HCT116 (cell line): ENCODE measurements at regions not wholly inside any gene's neighbourhood (a gene's known extent, or its start where the extent isn't known, plus 50 kb on each side); places are given as distances from the start of the nearest gene placed in this dataset.

Experiments
- ATAC-seq: fragments of 200-7000 bp; cut with Tn5 transposase; 2 replicates; pipeline ENCODE4 v1.9.1; 2020; ENCODE audit warnings: mild to moderate bottlenecking, moderate library complexity
- BruUV-seq: library from RNA; stranded (reverse); fragments of 400-500 nt; replicated peaks from 2 replicates; lab custom pipeline; 2021; lab: Mats Ljungman, UMichigan
- CTCF ChIA-PET: fragments of 300-600 bp; sonication (Branson Sonifier 250); formaldehyde crosslinking; loops from one replicate; lab custom pipeline; 2021; ENCODE audit warnings: antibody characterized with exemption; lab: Charles Lee
- POLR2A ChIA-PET: fragments of 300-600, 350-600 bp; sonication (Branson Sonifier 250); formaldehyde crosslinking; loops from one replicate; lab custom pipeline; 2021; ENCODE audit warnings: antibody characterized with exemption; lab: Charles Lee
- RAD21 ChIA-PET, 2 experiments: fragments of 300-600 bp; sonication (Branson Sonifier 250); formaldehyde crosslinking; loops; one replicate each; lab custom pipeline; 2023; ENCODE audit warnings: low total read pairs in 2 of 2; ENCODE audit not compliant: uncharacterized antibody in 2 of 2, unreplicated experiment in 2 of 2, low non-redundant PET in 1 of 2; lab: Charles Lee
- DNase-seq: peaks from one replicate; pipeline ENCODE4 v3.0.0-alpha.2; 2010; ENCODE audit warnings: low read depth, low spot score
- H2AFZ ChIP-seq: fragments of 200-600 bp; shearing (Covaris generic), sonication (generic); 2 replicates; pipeline ENCODE4 v1.6.1; 2017; ENCODE audit warnings: low read depth, mixed run types, mixed read lengths, antibody characterized with exemption, low read length; ENCODE audit not compliant: poor library complexity, severe bottlenecking
- H3K27ac ChIP-seq: 2 replicates; pipeline ENCODE4 v1.5.1; 2012; ENCODE audit warnings: low read depth, low read length
- H3K27me3 ChIP-seq: fragments of 200-600 bp; sonication (generic); 2 replicates; pipeline ENCODE4 v1.6.1; 2016; ENCODE audit warnings: mixed run types, low read length, mixed read lengths; ENCODE audit not compliant: insufficient read depth
- H3K36me3 ChIP-seq, 2 experiments: fragments of 200-500 bp in 1 of 2; fragments of 200-600 bp in 1 of 2; sonication (Bioruptor generic) in 1 of 2; sonication (generic) in 1 of 2; 2 replicates each; pipeline versions ENCODE4 v1.5.1 to v1.6.1; 2014 to 2016; ENCODE audit warnings: low read length in 2 of 2, inconsistent platforms in 1 of 2, mixed read lengths in 1 of 2, mixed run types in 1 of 2; ENCODE audit not compliant: insufficient read depth in 2 of 2, control insufficient read depth in 1 of 2
- H3K4me1 ChIP-seq, 2 experiments: fragments of 200-600 bp in 1 of 2; sonication (generic) in 1 of 2; 2 replicates each; pipeline versions ENCODE4 v1.5.1 to v1.6.1; 2012 to 2017; ENCODE audit warnings: low read length in 2 of 2, inconsistent platforms in 1 of 2, mild to moderate bottlenecking in 1 of 2, mixed read lengths in 1 of 2, mixed run types in 1 of 2, moderate library complexity in 1 of 2; ENCODE audit not compliant: insufficient read depth in 2 of 2, control insufficient read depth in 1 of 2
- H3K4me2 ChIP-seq: fragments of 200-600 bp; sonication (generic); 2 replicates; pipeline ENCODE4 v1.6.1; 2017; ENCODE audit warnings: mixed run types, low read length, mixed read lengths
- H3K4me3 ChIP-seq, 2 experiments: fragments of 200-600 bp in 1 of 2; sonication (generic) in 1 of 2; replicated peaks in 1 of 2; 2 replicates each; pipeline ENCODE4 v1.5.1; 2011 to 2016; ENCODE audit warnings: low read length in 2 of 2, control low read depth in 1 of 2, low read depth in 1 of 2, mild to moderate bottlenecking in 1 of 2, mixed read lengths in 1 of 2, mixed run types in 1 of 2
- H3K79me2 ChIP-seq: fragments of 200-600 bp; sonication (generic); 2 replicates; pipeline ENCODE4 v1.6.1; 2017; ENCODE audit warnings: mild to moderate bottlenecking, mixed run types, low read length, moderate library complexity, mixed read lengths; ENCODE audit not compliant: insufficient read depth
- H3K9ac ChIP-seq: fragments of 200-600 bp; sonication (generic); 2 replicates; pipeline ENCODE4 v1.6.1; 2016; ENCODE audit warnings: low read length, mixed read lengths
- H3K9me2 ChIP-seq: fragments of 200-600 bp; sonication (generic), shearing (Covaris generic); 2 replicates; pipeline ENCODE4 v1.6.1; 2017; ENCODE audit warnings: mixed run types, mild to moderate bottlenecking, moderate library complexity; ENCODE audit not compliant: insufficient read depth
- H3K9me3 ChIP-seq, 2 experiments: fragments of 200-500 bp in 1 of 2; fragments of 200-600 bp in 1 of 2; sonication (Bioruptor generic) in 1 of 2; sonication (generic) in 1 of 2; 2 replicates each; pipeline ENCODE4 v1.6.1; 2014 to 2017; ENCODE audit warnings: low read length in 2 of 2, mixed read lengths in 2 of 2, inconsistent platforms in 1 of 2, low read depth in 1 of 2, mild to moderate bottlenecking in 1 of 2, mixed run types in 1 of 2, moderate library complexity in 1 of 2; ENCODE audit not compliant: control insufficient read depth in 1 of 2, insufficient read depth in 1 of 2
- H4K20me1 ChIP-seq: fragments of 200-600 bp; sonication (generic), shearing (Covaris generic); 2 replicates; pipeline ENCODE4 v1.6.1; 2017; ENCODE audit warnings: mixed run types, mild to moderate bottlenecking, moderate library complexity; ENCODE audit not compliant: insufficient read depth
- EGR1 ChIP-seq: IDR thresholded peaks from 2 replicates; pipeline ENCODE4 v1.6.1; 2012; ENCODE audit warnings: low read depth
- EZH2 ChIP-seq: fragments of 200-600 bp; sonication (generic); IDR thresholded peaks from 2 replicates; pipeline ENCODE4 v1.6.1; 2017; ENCODE audit warnings: antibody characterized with exemption, mixed run types
- JUND ChIP-seq: IDR thresholded peaks from 2 replicates; pipeline ENCODE4 v1.6.1; 2012
- RAD21 ChIP-seq: IDR thresholded peaks from 2 replicates; pipeline ENCODE4 v1.6.1; 2012; ENCODE audit warnings: low read depth, mild to moderate bottlenecking
- SIN3A ChIP-seq: IDR thresholded peaks from 2 replicates; pipeline ENCODE4 v1.6.1; 2012; ENCODE audit warnings: low read depth
- SP1 ChIP-seq: IDR thresholded peaks from 2 replicates; pipeline ENCODE4 v1.6.1; 2012; ENCODE audit warnings: low read depth
- ZFX ChIP-seq: fragments of 450-650 bp; IDR thresholded peaks from 2 replicates; pipeline ENCODE4 v1.6.1; 2017
- ZNF274 ChIP-seq: fragments of 200-500 bp; sonication (Bioruptor generic); IDR thresholded peaks from 2 replicates; pipeline ENCODE4 v1.6.1; 2014; ENCODE audit warnings: mild to moderate bottlenecking, low read depth, low read length, inconsistent platforms
- intact Hi-C: fragments of 100-400 bp; cut with micrococcal nuclease; formaldehyde crosslinking; loops from 2 replicates; pipeline ENCODE4 v1.10.0; 2022
- TF ChIP-seq, protein P1 (sequence below): IDR thresholded peaks from 2 replicates; pipeline ENCODE4 v1.6.1; 2011; ENCODE audit warnings: mild to moderate bottlenecking, low read length, moderate library complexity; ENCODE audit not compliant: insufficient replicate concordance; ENCODE audit errors: extremely low read depth
- TF ChIP-seq, protein P2 (sequence below): IDR thresholded peaks from 2 replicates; pipeline ENCODE4 v1.6.1; 2012

DNA sequence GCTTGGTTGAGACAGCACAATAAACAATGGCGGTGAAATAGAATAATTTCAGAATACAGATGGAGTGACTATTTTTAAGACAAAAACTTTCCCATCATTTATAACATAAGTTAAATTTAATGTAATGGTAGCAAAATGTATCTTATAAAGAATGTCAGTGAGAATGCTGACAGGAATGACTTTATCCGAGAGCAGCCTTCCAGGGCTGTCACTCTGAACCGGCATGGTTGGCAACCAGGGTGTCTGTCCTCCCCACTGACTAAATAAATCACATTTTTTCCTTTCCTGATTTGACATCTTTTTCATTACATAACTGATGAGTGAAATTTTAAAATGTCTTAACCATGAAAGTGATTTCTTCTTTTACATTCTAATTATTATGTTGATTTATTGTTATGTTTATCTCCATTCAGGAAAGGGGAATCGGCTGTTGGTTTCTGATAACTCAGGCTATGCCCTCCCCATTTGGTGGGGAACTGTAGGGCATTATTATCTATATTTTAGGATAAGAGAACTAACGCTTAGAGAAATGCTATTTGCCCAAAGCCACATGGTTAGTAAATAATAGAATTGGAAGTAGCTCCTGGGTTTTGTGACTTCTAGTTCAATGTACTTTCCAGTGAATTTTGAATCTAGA lies 109.2 kb upstream of the OGFRL1 start:
- no peak for ATAC-seq
- no peaks in the 10 kb centered on the region for H3K9me2 ChIP-seq
- no peak for DNase-seq
- H3K27me3 ChIP-seq: no peaks in the 10 kb centered on the region
- H3K9ac ChIP-seq: no peak overlapping the region
- no peak overlapping the region for H3K4me2 ChIP-seq
- POLR2A ChIA-PET: no interaction called here
- no peak overlapping the region for H3K4me3 ChIP-seq
- RAD21 ChIA-PET: no interaction called here
- H3K27ac ChIP-seq: no peak overlapping the region
- no TSS peak for BruUV-seq
- no peaks in the 10 kb centered on the region for H3K9me3 ChIP-seq
- intact Hi-C loops: loop anchor here (10.0 kb wide), 1 partner anchor 915 kb away; no protein-coding TSS in a partner anchor
- no peaks in the 10 kb centered on the region for H3K36me3 ChIP-seq
- CTCF ChIA-PET: no interaction called here
- no peaks in the 10 kb centered on the region for H3K79me2 ChIP-seq
- TF ChIP-seq, protein P1, sequence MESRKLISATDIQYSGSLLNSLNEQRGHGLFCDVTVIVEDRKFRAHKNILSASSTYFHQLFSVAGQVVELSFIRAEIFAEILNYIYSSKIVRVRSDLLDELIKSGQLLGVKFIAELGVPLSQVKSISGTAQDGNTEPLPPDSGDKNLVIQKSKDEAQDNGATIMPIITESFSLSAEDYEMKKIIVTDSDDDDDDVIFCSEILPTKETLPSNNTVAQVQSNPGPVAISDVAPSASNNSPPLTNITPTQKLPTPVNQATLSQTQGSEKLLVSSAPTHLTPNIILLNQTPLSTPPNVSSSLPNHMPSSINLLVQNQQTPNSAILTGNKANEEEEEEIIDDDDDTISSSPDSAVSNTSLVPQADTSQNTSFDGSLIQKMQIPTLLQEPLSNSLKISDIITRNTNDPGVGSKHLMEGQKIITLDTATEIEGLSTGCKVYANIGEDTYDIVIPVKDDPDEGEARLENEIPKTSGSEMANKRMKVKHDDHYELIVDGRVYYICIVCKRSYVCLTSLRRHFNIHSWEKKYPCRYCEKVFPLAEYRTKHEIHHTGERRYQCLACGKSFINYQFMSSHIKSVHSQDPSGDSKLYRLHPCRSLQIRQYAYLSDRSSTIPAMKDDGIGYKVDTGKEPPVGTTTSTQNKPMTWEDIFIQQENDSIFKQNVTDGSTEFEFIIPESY: no peak
- TF ChIP-seq ZNF274 (no peak), EZH2 (no peak), JUND (no peak), SP1 (no peak), EGR1 (no peak), RAD21 (no peak), ZFX (no peak), SIN3A (no peak)
- TF ChIP-seq, protein P2, sequence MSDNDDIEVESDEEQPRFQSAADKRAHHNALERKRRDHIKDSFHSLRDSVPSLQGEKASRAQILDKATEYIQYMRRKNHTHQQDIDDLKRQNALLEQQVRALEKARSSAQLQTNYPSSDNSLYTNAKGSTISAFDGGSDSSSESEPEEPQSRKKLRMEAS: no peak
- TF ChIP-seq, all 23 proteins: peak for 0
- Histone ChIP-seq H3K4me1 (peaks cover 2 to 12% of the 10 kb centered on the region in 2 experiments; a peak in 3 of 4 replicates), H2AFZ (no peak overlapping the region), H4K20me1 (no peaks in the 10 kb centered on the region)
